Endothelial cell of umbilical vein (primary cell): ENCODE measurements at regions not wholly inside any gene's neighbourhood (a gene's known extent, or its start where the extent isn't known, plus 50 kb on each side); places are given as distances from the start of the nearest gene placed in this dataset.
A peak's percentile ranks its signal among the peaks of the same experiment; 100 is the strongest.

Experiments
- BruUV-seq: library from RNA; stranded (reverse); fragments of 400-500 nt; replicated peaks from 2 replicates; lab custom pipeline; 2021; lab: Mats Ljungman, UMichigan
- CTCF ChIA-PET: fragments of 300-600, 350-600 bp; sonication (Branson Sonifier 250); formaldehyde crosslinking; loops from one replicate; lab custom pipeline; 2021; ENCODE audit warnings: antibody characterized with exemption, inconsistent platforms; lab: Charles Lee
- POLR2A ChIA-PET: fragments of 300-600, 350-600 bp; sonication (Branson Sonifier 250); formaldehyde crosslinking; loops from one replicate; lab custom pipeline; 2021; ENCODE audit warnings: antibody characterized with exemption, inconsistent platforms; lab: Charles Lee
- DNase-seq: peaks from one replicate; pipeline ENCODE4 v3.0.0-alpha.2; 2011; ENCODE audit warnings: low read depth, low spot score
- FAIRE-seq: peaks from 2 replicates; lab custom pipeline; 2011; peaks lifted over from hg19 to GRCh38; lab: Jason Lieb, UNC
- H2AFZ ChIP-seq: 2 replicates; pipeline ENCODE4 v1.6.0; 2012; ENCODE audit warnings: low read depth, low read length, control low read depth, inconsistent platforms
- H3K27ac ChIP-seq: 2 replicates; pipeline ENCODE4 v1.5.1; 2011; ENCODE audit warnings: low read depth, mild to moderate bottlenecking, control low read depth, low read length, moderate library complexity; ENCODE audit not compliant: insufficient read depth
- H3K27me3 ChIP-seq, 2 experiments: 2 replicates each; pipeline versions ENCODE4 v1.6.0 to v1.6.1; 2011; ENCODE audit warnings: low read length in 2 of 2, mixed read lengths in 1 of 2; ENCODE audit not compliant: control insufficient read depth in 2 of 2, insufficient read depth in 2 of 2
- H3K36me3 ChIP-seq, 2 experiments: 2 replicates in 1 of 2; 3 replicates in 1 of 2; pipeline ENCODE4 v1.5.1; 2011; ENCODE audit warnings: low read length in 2 of 2, mild to moderate bottlenecking in 1 of 2, moderate library complexity in 1 of 2; ENCODE audit not compliant: control insufficient read depth in 2 of 2, insufficient read depth in 2 of 2; ENCODE audit errors: extremely low read depth in 1 of 2
- H3K4me1 ChIP-seq: 3 replicates; pipeline ENCODE4 v1.5.1; 2011; ENCODE audit warnings: mild to moderate bottlenecking, low read length; ENCODE audit not compliant: control insufficient read depth, insufficient read depth; ENCODE audit errors: extremely low read depth
- H3K4me2 ChIP-seq: 2 replicates; pipeline ENCODE4 v1.6.1; 2011; ENCODE audit warnings: low read length, control low read depth, mixed read lengths; ENCODE audit not compliant: insufficient read depth
- H3K4me3 ChIP-seq, 3 experiments: fragments of 200-600 bp in 1 of 3; sonication (generic), shearing (Covaris generic) in 1 of 3; replicated peaks in 1 of 3; 2 replicates each; pipeline ENCODE4 v1.5.1; 2011 to 2016; ENCODE audit warnings: control low read depth in 3 of 3, low read length in 3 of 3, mild to moderate bottlenecking in 2 of 3, inconsistent platforms in 1 of 3, low read depth in 1 of 3, moderate library complexity in 1 of 3; ENCODE audit not compliant: insufficient read depth in 1 of 3
- H3K79me2 ChIP-seq: 2 replicates; pipeline ENCODE4 v1.6.0; 2012; ENCODE audit warnings: low read length, inconsistent platforms; ENCODE audit not compliant: control insufficient read depth, insufficient read depth
- H3K9ac ChIP-seq: replicated peaks from 2 replicates; pipeline ENCODE3; 2011; ENCODE audit warnings: low read length, control low read depth; ENCODE audit not compliant: insufficient read depth; ENCODE audit errors: extremely low read depth
- H3K9me1 ChIP-seq: replicated peaks from 3 replicates; pipeline ENCODE4 v1.6.0; 2011; ENCODE audit warnings: mild to moderate bottlenecking, low read length; ENCODE audit not compliant: control insufficient read depth, insufficient read depth; ENCODE audit errors: extremely low read depth
- H3K9me3 ChIP-seq: replicated peaks from 2 replicates; pipeline ENCODE4 v1.5.1; 2012; ENCODE audit warnings: low read length, inconsistent platforms; ENCODE audit not compliant: control insufficient read depth, insufficient read depth
- H4K20me1 ChIP-seq: replicated peaks from 2 replicates; pipeline ENCODE3; 2011; ENCODE audit warnings: mild to moderate bottlenecking, low read length; ENCODE audit not compliant: control insufficient read depth, insufficient read depth; ENCODE audit errors: extremely low read depth
- CTCF ChIP-seq, 2 donors: IDR thresholded peaks; 1 replicate in 1 of 2; 2 replicates in 1 of 2; pipeline ENCODE4 v1.5.1; 2011; ENCODE audit warnings: low read length in 2 of 2, mild to moderate bottlenecking in 2 of 2, moderate library complexity in 2 of 2, control low read depth in 1 of 2, inconsistent platforms in 1 of 2, low read depth in 1 of 2; ENCODE audit not compliant: insufficient read depth in 1 of 2; ENCODE audit errors: extremely low read depth in 1 of 2
- EZH2 ChIP-seq: IDR thresholded peaks from 2 replicates; pipeline ENCODE4 v1.6.1; 2012; ENCODE audit warnings: borderline replicate concordance, low read depth, mild to moderate bottlenecking, moderate library complexity, low read length, inconsistent platforms; ENCODE audit not compliant: severe bottlenecking
- FOS ChIP-seq: IDR thresholded peaks from 2 replicates; pipeline ENCODE4 v1.6.1; 2011; ENCODE audit warnings: mild to moderate bottlenecking, low read length, moderate library complexity, borderline replicate concordance; ENCODE audit not compliant: insufficient read depth
- GATA2 ChIP-seq: IDR thresholded peaks from 2 replicates; pipeline ENCODE4 v1.7.0; 2011; ENCODE audit warnings: low read depth, mild to moderate bottlenecking, moderate library complexity, mixed read lengths, low read length; ENCODE audit not compliant: insufficient read length, insufficient read depth
- JUN ChIP-seq: IDR thresholded peaks from 2 replicates; pipeline ENCODE4 v1.6.1; 2011; ENCODE audit warnings: borderline replicate concordance, low read depth; ENCODE audit not compliant: insufficient read length, insufficient read depth
- MAX ChIP-seq: IDR thresholded peaks from 2 replicates; pipeline ENCODE4 v1.6.1; 2011; ENCODE audit not compliant: insufficient read depth, insufficient read length
- MYC ChIP-seq: IDR thresholded peaks from one replicate; pipeline ENCODE4 v1.6.1; 2011; ENCODE audit warnings: mild to moderate bottlenecking, low read depth, low read length
- POLR2A ChIP-seq: IDR thresholded peaks from 2 replicates; pipeline ENCODE4 v1.6.1; 2012; ENCODE audit warnings: low read depth, mild to moderate bottlenecking, control low read depth, low read length
- POLR2AphosphoS5 ChIP-seq: IDR thresholded peaks from 2 replicates; pipeline ENCODE4 v1.6.1; 2012; ENCODE audit warnings: low read depth, mild to moderate bottlenecking, control low read depth, low read length, moderate library complexity; ENCODE audit not compliant: insufficient read depth
- dilution Hi-C: fragments of 300-500 bp; cut with MboI; formaldehyde crosslinking; loops from one replicate; pipeline ENCODE4 v1.15.0; 2019; ENCODE audit warnings: low sequenced_read_pairs; ENCODE audit not compliant: extremely low pct_ligation_motif_present
- intact Hi-C: fragments of 100-400 bp; cut with micrococcal nuclease; formaldehyde crosslinking; loops from one replicate; pipeline ENCODE4 v1.10.0; 2022

- intact Hi-C loops = no loop called here
- H3K27ac ChIP-seq = no peak overlapping the region
- TF ChIP-seq JUN (peak; percentile 41), FOS (peak; percentile 60), EZH2 (no peak), MYC (no peak), CTCF (IDR thresholded peaks at IDR 0.05; ENCODE audit: extremely low read depth in 1 of 2, insufficient read depth in 1 of 2, low read depth in 1 of 2, low read length in 2 of 2) (no peak), GATA2 (no peak), POLR2AphosphoS5 (no peak), MAX (no peak), POLR2A (no peak)
- H3K4me3 ChIP-seq = no peak overlapping the region
- no peaks in the 10 kb centered on the region for H3K9me1 ChIP-seq
- no TSS peak for BruUV-seq
- H2AFZ ChIP-seq = no peak overlapping the region
- H3K9me3 ChIP-seq = no peaks in the 10 kb centered on the region
- H3K36me3 ChIP-seq = no peaks in the 10 kb centered on the region
- ChIA-PET CTCF (interaction anchor here (1.4 kb wide), 2 partner anchors 17 to 18 kb away, joined by 3 to 7 read pairs; no protein-coding TSS in a partner anchor), POLR2A (no interaction called here)
- no peak overlapping the region for H3K4me2 ChIP-seq
- H3K4me1 ChIP-seq = peaks cover 5% of the 10 kb centered on the region
- no peak overlapping the region for H3K9ac ChIP-seq
- no peaks in the 10 kb centered on the region for H4K20me1 ChIP-seq
- no peaks in the 10 kb centered on the region for H3K27me3 ChIP-seq
- DNase-seq = no peak
- no peaks in the 10 kb centered on the region for H3K79me2 ChIP-seq
- peak; percentile 72 for FAIRE-seq
- dilution Hi-C loops = no loop called here
These were observed 118.1 kb upstream of the LYZL2 start for GRCh38 chr10:30747633-30748032.
